ENCODE measurements at regions not wholly inside any gene's neighbourhood (a gene's known extent, or its start where the extent isn't known, plus 50 kb on each side); places are given as distances from the start of the nearest gene placed in this dataset.

GRCh38 chr9:11348366-11348765 lies 735.6 kb upstream of the PTPRD start:
- no peak for DNase-seq
- no peak for ATAC-seq (ENCODE audit: poor library complexity)
- intact Hi-C loops (cut with DNase I), result no loop called here

- intact Hi-C loops (cut with DNase I), result no loop called here
- ATAC-seq (ENCODE audit: poor library complexity) (no peak), DNase-seq (no peak)
These were observed 736.4 kb upstream of the PTPRD start for GRCh38 chr9:11349187-11349586.

- DNase-seq, result no peak
- intact Hi-C loops (cut with DNase I), result no loop called here
- ATAC-seq (ENCODE audit: poor library complexity), result no peak
These were observed 739.8 kb upstream of the PTPRD start for GRCh38 chr9:11352612-11353011.

- DNase-seq (no peak), ATAC-seq (ENCODE audit: poor library complexity) (no peak)
- intact Hi-C loops (cut with DNase I), result no loop called here
These were observed 743.3 kb upstream of the PTPRD start for GRCh38 chr9:11356067-11356466.

GRCh38 chr9:11366585-11367129 lies 753.9 kb upstream of the PTPRD start:
- ATAC-seq (ENCODE audit: poor library complexity) (no peak), DNase-seq (no peak)
- intact Hi-C loops (cut with DNase I), result no loop called here

GRCh38 chr9:11374926-11375325 lies 762.1 kb upstream of the PTPRD start:
- DNase-seq (no peak), ATAC-seq (ENCODE audit: poor library complexity) (no peak)
- intact Hi-C loops (cut with DNase I), result no loop called here

GRCh38 chr9:11402621-11403020 lies 789.8 kb upstream of the PTPRD start:
- intact Hi-C loops (cut with DNase I), result no loop called here
- DNase-seq, result no peak
- no peak for ATAC-seq (ENCODE audit: poor library complexity)

GRCh38 chr9:11414241-11414640 lies 801.4 kb upstream of the PTPRD start:
- ATAC-seq (ENCODE audit: poor library complexity) (no peak), DNase-seq (no peak)
- intact Hi-C loops (cut with DNase I), result no loop called here

GRCh38 chr9:11417782-11418181 lies 805.0 kb upstream of the PTPRD start:
- no peak for ATAC-seq (ENCODE audit: poor library complexity)
- intact Hi-C loops (cut with DNase I), result no loop called here
- DNase-seq, result no peak

- ATAC-seq (ENCODE audit: poor library complexity), result no peak
- intact Hi-C loops (cut with DNase I), result no loop called here
- DNase-seq, result no peak
These were observed 818.7 kb upstream of the PTPRD start for GRCh38 chr9:11431490-11431889.

GRCh38 chr9:11432361-11432760 lies 819.6 kb upstream of the PTPRD start:
- DNase-seq, result no peak
- intact Hi-C loops (cut with DNase I), result no loop called here
- ATAC-seq (ENCODE audit: poor library complexity), result no peak

- DNase-seq (no peak), ATAC-seq (ENCODE audit: poor library complexity) (no peak)
- intact Hi-C loops (cut with DNase I), result no loop called here
These were observed 830.8 kb upstream of the PTPRD start for GRCh38 chr9:11443631-11444030.

- intact Hi-C loops (cut with DNase I), result no loop called here
- DNase-seq (no peak), ATAC-seq (ENCODE audit: poor library complexity) (no peak)
These were observed 845.3 kb upstream of the PTPRD start for GRCh38 chr9:11457825-11458790.

- no peak for ATAC-seq (ENCODE audit: poor library complexity)
- intact Hi-C loops (cut with DNase I), result no loop called here
These were observed 856.9 kb upstream of the PTPRD start for GRCh38 chr9:11469745-11470144.

GRCh38 chr9:11471321-11471720 lies 858.5 kb upstream of the PTPRD start:
- no peak for ATAC-seq (ENCODE audit: poor library complexity)
- intact Hi-C loops (cut with DNase I), result no loop called here
- no peak for DNase-seq

More at GRCh38 chr9:11469745-11470144, 856.9 kb upstream of the PTPRD start:
- no peak for DNase-seq

GRCh38 chr9:11500780-11501179 lies 888.0 kb upstream of the PTPRD start:
- ATAC-seq (ENCODE audit: poor library complexity) (no peak), DNase-seq (no peak)
- intact Hi-C loops (cut with DNase I), result no loop called here

- no peak for DNase-seq
- intact Hi-C loops (cut with DNase I), result no loop called here
- no peak for ATAC-seq (ENCODE audit: poor library complexity)
These were observed 894.2 kb upstream of the PTPRD start for GRCh38 chr9:11506980-11507379.

GRCh38 chr9:11537566-11537965 lies 924.8 kb upstream of the PTPRD start:
- intact Hi-C loops (cut with DNase I), result no loop called here
- ATAC-seq (ENCODE audit: poor library complexity) (no peak), DNase-seq (no peak)

GRCh38 chr9:11542781-11543180 lies 930.0 kb upstream of the PTPRD start:
- DNase-seq, result no peak
- intact Hi-C loops (cut with DNase I), result no loop called here
- ATAC-seq (ENCODE audit: poor library complexity), result no peak

GRCh38 chr9:11546231-11546630 lies 933.4 kb upstream of the PTPRD start:
- ATAC-seq (ENCODE audit: poor library complexity), result no peak
- intact Hi-C loops (cut with DNase I), result no loop called here
- DNase-seq, result no peak

Data from Right ventricle myocardium superior (tissue), 1 donor.